Breast epithelium (tissue), 3 donors: ENCODE measurements at regions not wholly inside any gene's neighbourhood (a gene's known extent, or its start where the extent isn't known, plus 50 kb on each side); places are given as distances from the start of the nearest gene placed in this dataset.

Experiments used
- CTCF ChIP-seq, 3 donors: fragments of 450-650 bp; IDR thresholded peaks; one replicate each; pipeline ENCODE4 v1.5.1; 2016 to 2017; ENCODE audit warnings: antibody characterized with exemption in 3 of 3, mild to moderate bottlenecking in 3 of 3, moderate library complexity in 3 of 3
- POLR2A ChIP-seq: fragments of 450-650 bp; IDR thresholded peaks from one replicate; pipeline ENCODE4 v1.6.1; 2016; ENCODE audit warnings: antibody characterized with exemption, mild to moderate bottlenecking, moderate library complexity

- no peak for TF ChIP-seq CTCF (IDR thresholded peaks at IDR 0.05)
- no peak for TF ChIP-seq POLR2A
These were observed 230.9 kb upstream of the JARID2 start for GRCh38 chr6:15014958-15015357.
